Ishikawa (cell line): ENCODE measurements at regions not wholly inside any gene's neighbourhood (a gene's known extent, or its start where the extent isn't known, plus 50 kb on each side); places are given as distances from the start of the nearest gene placed in this dataset.

Experiments
- CEBPB ChIP-seq: IDR thresholded peaks from 2 replicates; pipeline ENCODE4 v1.6.1; 2012
- CREB1 ChIP-seq: IDR thresholded peaks from 2 replicates; pipeline ENCODE4 v1.6.1; 2012; ENCODE audit warnings: low read depth
- EGR1 ChIP-seq: IDR thresholded peaks from 2 replicates; pipeline ENCODE4 v1.6.1; 2012
- EP300 ChIP-seq: IDR thresholded peaks from 2 replicates; pipeline ENCODE4 v1.6.1; 2012; ENCODE audit warnings: borderline replicate concordance
- FOXM1 ChIP-seq: IDR thresholded peaks from 2 replicates; pipeline ENCODE4 v1.6.1; 2012; ENCODE audit warnings: low read depth, borderline replicate concordance
- MAX ChIP-seq: IDR thresholded peaks from 2 replicates; pipeline ENCODE4 v1.6.1; 2012
- NFIC ChIP-seq: IDR thresholded peaks from 2 replicates; pipeline ENCODE4 v1.6.1; 2012
- RAD21 ChIP-seq: IDR thresholded peaks from 2 replicates; pipeline ENCODE4 v1.6.1; 2012; ENCODE audit warnings: low read depth
- REST ChIP-seq: IDR thresholded peaks from 2 replicates; pipeline ENCODE4 v1.6.1; 2012; ENCODE audit warnings: low read depth, mild to moderate bottlenecking
- TAF1 ChIP-seq: IDR thresholded peaks from 2 replicates; pipeline ENCODE4 v1.6.1; 2012; ENCODE audit warnings: low read depth, mild to moderate bottlenecking
- TCF12 ChIP-seq: IDR thresholded peaks from 2 replicates; pipeline ENCODE4 v1.6.1; 2012; ENCODE audit warnings: low read depth
- TEAD4 ChIP-seq: IDR thresholded peaks from 2 replicates; pipeline ENCODE4 v1.6.1; 2012
- YY1 ChIP-seq: IDR thresholded peaks from 2 replicates; pipeline ENCODE4 v1.6.1; 2012; ENCODE audit warnings: low read depth
- ZBTB7A ChIP-seq: IDR thresholded peaks from 2 replicates; pipeline ENCODE4 v1.6.1; 2012; ENCODE audit warnings: low read depth
- TF ChIP-seq, protein P1 (sequence below): IDR thresholded peaks from 2 replicates; pipeline ENCODE4 v1.6.1; 2012

GRCh38 chr4:124854968-124855367 is 142.4 kb upstream of the ANKRD50 start:
- TF ChIP-seq ZBTB7A, result no peak
- no peak for TF ChIP-seq TCF12
- TF ChIP-seq MAX, result no peak
- TF ChIP-seq TEAD4, result no peak
- no peak for TF ChIP-seq REST
- TF ChIP-seq NFIC, result no peak
- TF ChIP-seq, protein P1, sequence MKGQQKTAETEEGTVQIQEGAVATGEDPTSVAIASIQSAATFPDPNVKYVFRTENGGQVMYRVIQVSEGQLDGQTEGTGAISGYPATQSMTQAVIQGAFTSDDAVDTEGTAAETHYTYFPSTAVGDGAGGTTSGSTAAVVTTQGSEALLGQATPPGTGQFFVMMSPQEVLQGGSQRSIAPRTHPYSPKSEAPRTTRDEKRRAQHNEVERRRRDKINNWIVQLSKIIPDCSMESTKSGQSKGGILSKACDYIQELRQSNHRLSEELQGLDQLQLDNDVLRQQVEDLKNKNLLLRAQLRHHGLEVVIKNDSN, result no peak
- TF ChIP-seq EGR1, result no peak

DNA sequence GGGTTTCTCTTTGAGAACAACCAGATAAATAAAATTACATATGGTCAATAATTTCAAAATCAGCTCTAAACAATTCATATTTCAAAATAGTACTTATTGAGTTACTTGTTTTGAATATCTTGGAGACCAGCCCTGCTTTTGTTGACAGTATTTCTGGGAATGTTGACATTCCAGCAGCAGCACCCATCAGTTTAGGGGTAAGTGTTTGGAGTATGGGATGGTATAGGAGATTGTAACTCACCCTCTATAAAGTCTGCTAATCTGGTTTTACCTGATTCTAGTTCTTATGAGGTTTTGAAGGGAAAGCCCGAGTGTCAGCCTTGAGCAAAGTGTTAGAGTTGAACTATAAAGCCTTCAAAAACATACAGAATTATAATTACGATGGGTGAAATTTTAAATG is 139.2 kb upstream of the ANKRD50 start:
- TF ChIP-seq TAF1 (no peak), EGR1 (no peak), CREB1 (no peak), TCF12 (no peak), RAD21 (no peak), FOXM1 (no peak), TEAD4 (no peak), EP300 (no peak), ZBTB7A (no peak), CEBPB (no peak), MAX (no peak), REST (no peak), NFIC (no peak), YY1 (no peak)
- TF ChIP-seq, protein P1, result no peak

GRCh38 chr4:124846306-124846705 is 133.8 kb upstream of the ANKRD50 start:
- TF ChIP-seq REST (no peak), YY1 (no peak), ZBTB7A (no peak), FOXM1 (no peak), TCF12 (no peak), CEBPB (no peak), TAF1 (no peak), NFIC (no peak), TEAD4 (no peak), CREB1 (no peak)
- TF ChIP-seq, protein P1, result no peak

GRCh38 chr4:124839786-124840390 is 127.4 kb upstream of the ANKRD50 start:
- no peak for TF ChIP-seq CEBPB
- TF ChIP-seq REST, result no peak
- no peak for TF ChIP-seq MAX
- TF ChIP-seq EGR1, result no peak
- TF ChIP-seq CREB1, result no peak
- TF ChIP-seq TCF12, result no peak
- TF ChIP-seq NFIC, result no peak
- no peak for TF ChIP-seq FOXM1
- TF ChIP-seq ZBTB7A, result no peak
- TF ChIP-seq EP300, result no peak
- TF ChIP-seq, protein P1, result no peak
- TF ChIP-seq RAD21, result no peak
- TF ChIP-seq TEAD4, result no peak
- TF ChIP-seq TAF1, result no peak
- TF ChIP-seq YY1, result no peak
